ENCODE measurements at regions not wholly inside any gene's neighbourhood (a gene's known extent, or its start where the extent isn't known, plus 50 kb on each side); places are given as distances from the start of the nearest gene placed in this dataset.
A peak's percentile ranks its signal among the peaks of the same experiment; 100 is the strongest.
"Not testable (repeated sequence)": the region's sequence is repeated elsewhere in the genome, so short reads cannot be mapped to it uniquely, and the experiment has no call there.

DNA sequence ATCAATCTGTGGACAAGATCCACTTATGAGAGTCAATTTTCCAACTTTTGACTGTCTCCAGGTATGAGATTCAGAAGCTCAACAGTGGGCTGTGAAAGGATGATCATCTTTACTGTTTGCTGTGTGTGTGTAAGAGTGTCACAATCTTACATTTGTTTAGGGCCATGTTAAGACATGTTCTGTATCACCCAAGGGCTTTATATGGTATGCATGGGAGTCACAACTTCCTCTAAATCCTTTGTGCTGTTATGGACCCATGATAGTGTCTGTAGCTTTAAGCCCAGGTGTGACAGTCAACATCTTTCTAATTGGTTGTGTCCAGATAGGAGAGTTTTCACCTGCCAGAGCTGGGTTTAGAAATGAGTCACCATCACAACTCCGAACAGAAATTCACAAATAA, 70.2 kb downstream of the ZNF726 start:
- peak; percentile 48 for ATAC-seq

DNA sequence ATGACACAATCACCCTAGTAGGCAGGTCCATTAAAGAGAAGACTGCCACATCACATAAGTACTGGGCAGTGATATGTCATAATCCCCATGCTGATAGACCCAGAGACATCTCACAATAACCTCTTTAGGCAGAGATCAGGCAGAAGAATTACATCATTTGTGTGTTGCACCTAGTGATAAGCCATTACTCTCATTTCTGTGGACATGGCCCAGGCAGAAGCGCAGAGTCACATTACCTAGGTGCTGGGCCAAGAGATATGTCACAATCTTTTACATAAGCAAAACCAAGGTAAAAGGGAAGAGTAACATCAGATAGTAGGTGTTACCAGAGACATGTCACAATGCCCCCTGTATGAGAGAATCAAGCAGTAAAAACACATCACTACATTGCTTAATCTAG, 71.9 kb downstream of the ZNF726 start:
- no peak for ATAC-seq

DNA sequence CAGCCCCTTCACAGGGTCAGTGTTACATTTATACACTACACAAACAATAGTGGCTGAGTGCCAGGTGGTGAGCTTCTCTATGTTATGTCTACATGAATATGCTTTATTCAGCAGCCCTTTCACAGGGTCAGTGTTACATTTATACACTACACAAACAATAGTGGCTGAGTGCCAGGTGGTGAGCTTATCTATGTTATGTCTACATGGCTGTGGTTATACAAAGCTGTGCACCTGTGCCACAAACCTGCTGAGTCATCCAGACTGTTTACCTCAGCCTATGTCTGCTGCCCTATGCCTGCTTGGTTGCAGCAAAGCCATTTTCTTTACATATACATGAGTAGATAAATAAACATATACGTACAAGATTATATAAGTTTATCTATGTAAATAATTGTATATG, 76.5 kb downstream of the ZNF726 start:
- ATAC-seq = peak; percentile 28

DNA sequence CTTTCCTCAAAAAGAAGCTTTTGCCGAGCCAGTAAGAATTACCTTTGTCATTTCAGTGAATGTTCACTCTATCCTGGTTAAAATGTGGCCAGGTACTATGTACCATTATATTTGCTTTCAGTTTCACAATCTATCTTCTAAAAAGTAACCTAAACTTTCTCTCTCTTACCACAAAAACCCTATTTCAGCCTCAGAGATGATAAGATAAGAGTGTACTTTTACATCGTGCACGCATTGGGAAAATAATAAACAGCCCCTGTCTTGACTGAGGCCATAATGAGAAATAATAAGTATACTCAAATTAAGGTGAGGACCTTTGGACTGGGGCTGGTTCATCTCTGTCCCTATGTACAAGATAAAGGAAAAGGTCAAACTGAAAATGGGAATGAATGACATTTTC, 77.7 kb downstream of the ZNF726 start:
- no peak for ATAC-seq

DNA sequence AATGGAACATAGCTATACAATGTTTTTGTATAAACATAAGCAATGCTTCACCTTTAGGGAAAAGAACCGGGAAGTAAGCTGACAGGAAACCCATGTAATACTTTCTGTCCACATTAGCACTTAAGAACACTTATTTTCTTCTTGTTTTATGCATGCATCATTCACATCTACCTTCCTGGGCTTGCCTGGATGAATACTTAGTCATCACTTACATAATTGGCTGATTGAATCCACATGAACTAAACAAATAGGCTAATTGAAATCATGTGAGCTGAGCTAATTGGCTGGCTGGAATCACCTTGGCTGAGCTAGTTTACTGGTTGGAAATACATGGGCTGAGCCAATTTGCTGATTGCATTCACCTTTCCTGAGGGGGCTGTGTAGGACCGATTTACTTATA, 78.8 kb downstream of the ZNF726 start:
- ATAC-seq = no peak

DNA sequence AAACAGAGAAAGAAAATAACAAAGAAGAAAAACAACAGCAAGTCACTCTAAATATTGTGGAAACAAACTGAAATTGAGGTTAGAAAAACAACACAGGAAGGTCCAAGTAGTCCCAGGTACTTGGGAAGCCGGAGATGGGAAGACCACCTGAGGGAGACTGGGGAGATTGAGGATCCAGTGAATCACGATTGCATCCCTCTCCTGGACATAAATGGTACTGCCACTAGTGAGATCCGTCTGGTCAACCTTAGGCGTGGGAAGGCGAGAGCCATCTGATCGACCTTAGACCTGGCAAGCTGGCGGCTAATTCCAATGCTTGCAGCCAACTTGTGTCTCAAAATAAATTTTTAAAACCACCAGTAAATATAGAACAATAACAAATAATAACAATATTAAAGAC, 81.9 kb downstream of the ZNF726 start:
- no peak for ATAC-seq

DNA sequence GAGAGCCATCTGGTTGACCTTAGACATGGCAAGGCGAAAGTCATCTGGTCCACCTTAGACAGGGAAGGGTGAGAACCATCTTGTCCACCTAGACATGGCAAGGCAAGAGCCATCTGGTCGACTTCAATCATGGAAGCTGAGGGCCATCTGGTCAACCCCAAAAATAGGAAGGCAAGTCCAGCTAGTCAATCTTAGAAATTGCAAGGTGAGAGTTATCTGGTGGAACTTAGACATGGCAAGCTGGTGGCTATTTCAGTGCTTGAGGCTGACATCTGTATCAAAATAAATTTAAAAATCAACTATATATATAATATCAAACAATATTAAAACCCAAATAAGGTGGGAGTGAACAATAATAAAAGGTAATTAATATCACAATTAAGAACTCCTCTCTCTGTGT, 83.9 kb downstream of the ZNF726 start:
- no peak for ATAC-seq

DNA sequence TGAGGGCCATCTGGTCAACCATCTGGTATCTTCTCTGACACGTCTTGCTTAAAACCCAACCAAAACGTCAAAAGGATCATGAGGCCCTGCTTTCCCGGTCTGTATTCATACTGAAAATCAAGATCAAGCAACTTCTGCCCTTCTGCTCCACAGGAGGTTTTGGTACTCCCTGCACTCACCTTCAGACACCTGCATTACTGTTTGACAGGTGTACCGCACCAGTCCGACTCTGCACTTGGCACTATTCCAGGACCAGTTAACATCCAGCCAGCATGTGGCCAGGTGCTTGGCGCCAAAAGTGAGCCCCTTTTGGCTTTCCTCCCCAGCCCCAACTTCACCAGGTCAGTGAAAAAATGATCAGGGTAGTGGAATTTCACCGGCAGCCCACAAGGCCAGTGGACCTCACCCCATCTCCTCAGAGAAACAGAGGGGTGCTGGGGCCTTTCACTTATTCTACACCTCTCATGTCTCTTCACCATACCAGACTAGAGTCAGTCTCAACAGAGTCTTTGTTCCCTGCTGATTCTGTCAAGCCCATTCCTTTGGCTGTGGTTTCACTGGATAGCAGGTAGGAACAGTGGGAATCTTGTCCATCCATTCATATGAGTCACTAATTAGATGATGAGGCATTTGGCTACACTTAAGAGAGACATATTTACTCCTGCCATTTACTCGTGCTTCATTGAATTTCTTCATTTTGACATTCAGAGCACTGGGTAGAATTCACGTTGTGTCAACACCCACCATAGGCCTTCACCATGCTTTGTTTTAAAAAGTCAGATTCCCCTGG, 85.3 kb downstream of the ZNF726 start:
- no peak for ATAC-seq

DNA sequence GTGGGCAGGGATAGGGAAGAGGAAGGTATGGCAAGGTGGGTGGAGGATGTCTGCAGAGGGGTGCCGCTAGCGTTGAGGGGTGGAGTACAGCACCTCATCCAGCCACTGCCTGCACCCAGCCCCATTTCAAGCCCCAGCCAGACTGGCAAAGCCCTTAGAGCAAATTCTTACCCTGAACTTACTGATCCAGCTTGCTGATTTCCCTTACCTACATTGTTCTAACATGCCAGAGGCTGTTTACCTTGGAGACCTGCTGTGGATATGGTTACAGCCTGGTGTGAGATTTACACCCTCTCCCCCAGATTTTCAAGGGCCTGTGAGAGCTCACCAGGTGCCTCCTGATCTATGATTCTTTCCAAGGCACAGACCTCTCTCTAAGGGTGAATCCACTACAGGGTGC, 86.0 kb downstream of the ZNF726 start:
- ATAC-seq = no peak

DNA sequence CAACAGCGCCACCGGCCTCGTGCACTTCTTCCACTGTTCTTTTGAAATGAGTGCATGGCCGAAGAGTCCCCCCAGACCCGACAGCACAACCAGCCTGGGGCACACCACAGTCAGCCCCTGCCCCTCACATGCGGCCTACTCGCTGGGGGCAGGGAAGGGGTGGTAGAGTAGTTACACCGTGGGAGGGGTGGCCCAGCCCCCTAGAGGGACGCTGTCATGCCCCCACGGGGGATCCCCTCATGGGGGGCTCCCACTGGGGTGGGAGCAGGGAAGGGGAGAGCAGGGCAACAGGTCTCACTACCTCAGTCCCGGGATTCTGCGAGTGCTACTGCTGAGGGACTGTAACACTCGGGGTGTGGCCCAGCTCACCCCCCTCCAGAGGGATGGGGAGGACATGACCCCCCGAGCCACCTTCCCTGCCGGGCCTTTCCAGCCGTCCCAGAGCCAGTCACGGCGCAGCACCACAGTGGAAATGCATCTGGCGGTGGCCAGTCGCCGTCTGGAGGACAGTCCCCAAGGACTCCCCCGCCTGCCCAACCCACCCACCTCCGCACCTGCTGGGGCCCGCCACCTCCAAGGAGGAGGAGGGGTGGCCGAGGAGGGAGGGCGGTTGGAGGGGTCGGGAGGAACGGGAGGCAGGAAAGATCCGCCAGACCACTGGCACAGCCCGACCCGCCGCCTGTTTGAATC, 84.6 kb upstream of the ZNF254 start:
- ATAC-seq = no peak

DNA sequence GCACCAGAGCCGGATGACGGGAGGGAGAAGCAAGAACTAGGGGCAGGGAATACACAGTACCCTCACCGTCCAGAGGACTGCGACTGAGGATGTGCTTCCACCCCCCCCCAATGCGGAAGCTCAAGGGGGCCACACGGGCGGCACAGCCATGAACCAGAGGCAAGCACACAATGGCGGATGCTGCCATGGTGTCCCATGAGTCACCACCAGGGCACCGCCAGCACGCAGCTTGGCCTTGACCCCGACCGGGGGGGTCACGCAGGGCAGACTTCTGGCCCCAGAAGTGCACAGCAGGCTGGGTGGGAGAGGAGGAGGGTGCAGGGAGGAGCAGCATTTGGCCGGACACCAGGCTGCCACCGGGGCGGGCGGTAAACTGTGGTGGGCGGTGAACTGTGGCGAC, 83.5 kb upstream of the ZNF254 start:
- no peak for ATAC-seq

DNA sequence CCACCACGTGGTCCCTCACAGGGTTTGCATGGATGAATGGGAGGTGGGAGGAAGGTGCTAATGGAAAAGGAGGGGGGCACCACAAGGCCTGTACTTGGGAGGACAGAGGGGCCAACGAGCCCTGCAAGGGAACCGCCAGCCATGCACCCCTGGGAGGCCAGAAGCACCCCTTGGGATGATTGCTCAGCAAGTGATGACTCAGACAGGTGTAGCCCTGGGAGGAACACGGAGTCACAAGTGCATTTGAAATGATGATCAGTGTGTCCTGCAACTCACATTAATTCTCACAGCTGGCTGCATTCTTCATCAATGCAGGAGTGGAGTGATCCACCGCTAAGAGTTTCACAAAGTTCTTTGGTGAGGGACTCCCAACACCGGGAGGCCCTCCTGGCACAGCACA, 82.8 kb upstream of the ZNF254 start:
- no peak for ATAC-seq

DNA sequence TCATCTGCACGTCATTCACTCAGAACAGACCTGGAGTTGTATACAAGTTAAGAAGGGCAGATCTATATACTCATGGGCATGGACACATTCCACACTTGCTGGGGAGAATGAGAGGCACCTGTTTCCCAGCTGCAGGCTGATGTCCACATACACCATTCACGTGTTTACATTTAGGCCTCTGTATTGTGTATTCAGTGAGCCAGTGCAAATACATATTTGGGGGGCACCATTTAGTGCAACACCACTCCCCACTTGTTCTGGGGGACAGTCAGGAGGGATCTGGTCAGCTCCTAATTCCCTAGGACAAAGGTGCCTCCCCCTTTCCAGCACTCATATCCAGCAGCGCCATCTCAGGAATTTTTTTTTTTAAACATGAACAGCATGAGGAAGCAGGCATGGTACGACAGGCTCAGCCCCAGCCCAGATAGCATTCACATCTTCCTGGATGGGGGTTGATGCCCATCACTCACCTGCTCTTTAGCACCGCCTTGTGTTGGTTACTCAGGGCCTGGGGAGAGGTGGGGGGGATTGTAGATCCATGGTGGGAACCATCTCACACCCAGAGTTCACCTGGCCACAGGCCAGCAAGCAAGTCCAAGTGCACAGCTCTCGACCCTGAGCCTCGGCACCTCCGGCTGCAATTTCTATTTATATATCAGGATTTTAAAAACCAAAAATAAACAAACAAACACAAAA, 56.9 kb upstream of the ZNF254 start:
- no peak for ATAC-seq

DNA sequence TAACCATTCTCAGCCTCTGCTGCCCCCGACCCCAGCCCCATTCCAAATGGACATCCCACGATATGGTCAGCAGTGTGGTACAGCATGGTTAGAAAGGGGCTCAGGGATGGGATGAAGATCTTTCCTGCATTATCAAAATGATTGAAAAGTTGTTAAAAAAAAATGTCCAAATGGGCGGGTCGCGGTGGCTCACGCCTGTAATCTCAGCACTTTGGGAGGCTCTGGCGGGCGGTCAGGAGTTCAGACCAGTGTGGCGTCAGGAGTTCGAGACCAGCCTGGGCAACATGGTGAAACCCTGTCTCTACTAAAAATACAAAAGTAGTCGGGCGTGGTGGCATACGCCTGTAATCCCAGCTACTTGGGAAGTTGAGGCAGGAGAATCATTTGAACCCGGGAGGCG, 54.3 kb upstream of the ZNF254 start:
- ATAC-seq = no peak

DNA sequence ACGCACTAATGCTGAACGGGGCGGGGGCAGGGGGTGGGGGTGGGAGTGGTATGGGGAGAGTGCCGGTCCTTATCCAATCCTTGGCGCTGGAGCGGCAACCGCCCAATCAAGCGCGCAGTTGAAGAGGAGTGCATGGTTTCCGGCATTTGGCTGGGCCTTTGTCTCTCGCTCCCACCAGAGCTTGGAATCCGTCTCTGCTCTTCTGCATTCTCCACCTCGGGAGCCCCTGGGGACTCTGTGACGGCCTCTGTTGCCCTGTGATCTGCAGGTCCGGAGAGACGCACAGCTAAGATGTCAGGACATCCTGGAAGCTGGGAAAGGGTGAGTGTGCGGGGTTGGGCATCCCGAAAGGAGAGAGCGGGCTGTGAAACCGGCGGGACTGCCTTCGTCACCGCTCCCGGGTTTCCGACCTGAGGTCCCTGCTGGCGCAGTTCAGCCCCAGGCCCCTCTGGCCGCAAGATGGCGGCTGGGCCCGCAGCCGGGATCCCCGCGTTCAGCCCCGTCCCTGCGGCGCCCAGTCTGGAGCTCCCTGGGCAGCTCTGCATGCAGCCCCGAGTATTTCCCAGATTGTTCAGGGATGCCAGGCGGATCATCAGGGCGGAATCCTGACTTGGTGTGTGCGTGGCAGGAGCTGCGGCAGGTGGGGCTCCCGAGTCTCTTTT, 53.6 kb upstream of the ZNF254 start:
- ATAC-seq = peak; percentile 97

DNA sequence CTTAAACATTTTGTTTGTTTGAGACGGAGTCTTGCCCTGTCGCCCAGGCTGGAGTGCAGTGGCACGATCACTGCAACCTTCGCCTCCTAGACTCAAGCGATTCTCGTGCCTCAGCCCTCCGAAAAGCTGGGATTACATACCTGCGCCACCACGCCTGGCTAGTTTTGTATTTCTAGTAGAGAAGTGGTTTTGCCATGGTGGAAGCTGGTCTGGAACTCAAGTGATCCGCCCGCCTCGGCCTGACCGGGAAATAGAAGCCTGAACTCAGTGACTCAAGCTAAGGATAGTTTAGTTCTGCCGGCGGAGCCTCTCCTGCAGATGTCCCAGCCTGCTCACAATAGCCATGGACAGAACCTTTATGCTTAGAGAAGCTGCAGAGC, 53.0 kb upstream of the ZNF254 start:
- peak; percentile 83 for ATAC-seq

DNA sequence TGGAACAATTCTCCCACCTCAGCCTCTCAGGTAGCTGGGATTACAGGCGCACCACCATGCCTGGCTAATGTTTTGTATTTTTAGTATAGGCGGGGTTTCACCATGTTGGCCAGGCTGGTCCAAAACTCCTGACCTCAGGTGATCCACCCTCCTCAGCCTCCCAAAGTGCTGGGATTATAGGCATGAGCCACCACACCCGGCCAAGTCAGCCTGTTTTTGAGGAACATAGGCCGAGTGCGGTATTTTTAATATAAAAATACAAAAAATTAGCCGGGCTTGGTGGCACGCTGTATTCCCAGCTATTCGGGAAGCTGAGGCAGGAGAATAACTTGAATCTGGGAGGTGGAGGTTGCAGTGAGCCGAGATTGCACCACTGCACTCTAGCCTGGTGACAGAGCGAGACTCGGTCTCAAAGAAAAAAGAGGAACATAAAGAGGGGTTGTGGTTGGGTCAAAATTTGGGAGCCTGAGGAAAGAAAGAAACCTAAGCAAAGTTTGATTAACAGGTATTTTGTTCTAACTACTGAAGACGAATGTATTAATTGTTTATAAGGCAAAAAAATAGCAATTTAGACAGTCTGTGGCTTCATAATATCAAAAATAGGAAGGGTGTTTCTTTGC, 51.6 kb upstream of the ZNF254 start:
- ATAC-seq = not testable (repeated sequence)
